Stimulated activated CD4-positive, alpha-beta T cell treated with anti-CD3 and anti-CD28 coated beads, Interleukin-1b, Interleukin-23, amount 100 ng/mL, for 1 hour (primary cell): ENCODE measurements at regions not wholly inside any gene's neighbourhood (a gene's known extent, or its start where the extent isn't known, plus 50 kb on each side); places are given as distances from the start of the nearest gene placed in this dataset.

Source experiments
- DNase-seq, 2 donors: peaks; one replicate each; pipeline ENCODE4 v3.0.0-alpha.2; 2020; ENCODE audit warnings: low read depth in 2 of 2

DNA sequence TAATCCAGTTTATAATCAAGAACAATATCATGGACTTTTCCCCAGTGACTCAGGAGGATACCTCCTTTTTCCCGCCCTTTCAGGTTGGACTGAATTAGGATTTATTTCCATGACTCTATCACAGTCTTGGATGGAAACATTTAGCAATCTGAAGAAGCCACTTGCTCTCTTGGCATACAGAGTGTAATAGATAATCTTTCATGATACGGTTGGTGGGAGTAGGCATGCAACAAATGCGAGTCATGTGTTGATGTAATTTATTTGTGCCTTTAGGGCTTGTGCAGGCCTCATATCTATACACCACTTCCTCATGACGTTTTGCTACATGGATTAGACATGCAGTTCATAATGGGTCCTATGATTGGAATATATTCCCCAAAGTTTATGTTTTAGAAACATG lies 54.2 kb upstream of the MCTP2 start:
- DNase-seq: no peak

DNA sequence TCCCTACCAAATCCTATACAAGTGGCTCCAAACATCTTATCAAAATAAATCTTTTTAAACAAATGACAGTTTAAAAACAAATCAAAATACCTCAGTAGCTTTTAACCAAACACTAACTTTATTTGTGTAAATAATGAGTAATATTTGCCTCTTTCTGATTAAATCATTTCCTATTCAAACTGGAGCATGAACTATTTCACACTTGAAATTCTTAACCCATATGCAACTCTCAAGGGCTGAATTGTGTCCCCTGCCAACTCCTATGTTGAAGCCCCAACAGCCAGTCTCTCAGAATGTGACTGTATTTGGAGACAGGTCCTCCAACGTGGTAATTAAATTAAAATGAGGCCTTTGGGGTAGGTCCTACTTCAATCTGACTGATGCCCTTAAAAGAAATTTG lies 55.9 kb upstream of the MCTP2 start:
- no peak for DNase-seq

DNA sequence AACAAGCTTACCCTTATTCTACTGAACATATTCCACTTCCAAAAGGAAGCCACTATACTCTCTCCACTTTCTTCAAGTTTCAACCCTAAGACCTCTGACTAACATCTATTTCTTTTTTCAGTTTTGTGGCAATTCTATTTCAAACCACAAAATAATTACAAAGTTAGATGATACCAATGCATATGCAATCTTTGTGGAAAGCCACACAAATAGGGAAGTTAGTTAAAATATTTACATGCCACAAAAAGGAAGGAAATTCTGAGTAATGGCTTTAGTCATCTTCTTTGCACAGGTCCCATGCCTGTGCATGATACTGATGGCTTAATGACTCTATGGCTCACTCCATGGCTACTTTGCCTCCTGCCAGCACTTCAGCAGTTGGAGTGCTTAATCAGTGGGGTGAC lies 57.0 kb upstream of the MCTP2 start:
- no peak for DNase-seq

DNA sequence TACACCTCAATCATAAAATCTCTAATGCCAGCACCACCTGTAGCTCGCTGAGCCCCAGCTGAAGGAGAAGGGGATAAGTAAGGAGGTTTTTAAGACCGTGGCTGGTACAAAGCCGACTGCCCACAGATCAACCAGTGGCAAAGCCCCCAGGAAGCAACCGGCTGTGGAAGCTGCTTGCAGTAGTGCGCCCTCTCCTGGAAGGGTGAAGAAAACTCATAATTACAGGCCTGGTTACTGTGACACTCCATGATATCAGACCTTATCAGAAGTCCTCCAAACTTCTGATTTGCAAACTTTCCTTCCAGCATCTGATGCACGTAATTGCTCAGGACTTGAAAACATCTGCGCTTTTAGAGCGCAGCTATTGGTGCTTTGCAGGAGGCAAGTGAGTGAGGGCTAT lies 63.1 kb upstream of the MCTP2 start:
- DNase-seq: no peak

DNA sequence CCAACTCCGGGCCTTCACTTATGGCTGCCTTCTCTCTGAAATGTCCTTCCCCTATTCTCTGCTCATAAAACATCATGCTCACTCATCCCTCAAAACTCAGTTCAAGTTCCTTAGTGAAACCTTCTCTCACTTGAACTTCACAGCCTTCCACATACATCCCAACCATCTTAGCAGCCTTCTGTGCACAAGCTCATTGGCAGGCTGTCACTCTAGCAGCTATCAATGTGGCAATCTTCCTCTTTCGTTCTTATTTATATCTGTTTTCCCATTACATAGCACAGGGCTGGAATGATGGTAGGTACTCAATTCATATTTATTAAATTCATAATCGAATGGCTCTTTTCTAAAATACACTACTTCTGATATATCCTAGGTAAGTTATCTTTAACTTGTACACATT lies 66.4 kb upstream of the MCTP2 start:
- no peak for DNase-seq

DNA sequence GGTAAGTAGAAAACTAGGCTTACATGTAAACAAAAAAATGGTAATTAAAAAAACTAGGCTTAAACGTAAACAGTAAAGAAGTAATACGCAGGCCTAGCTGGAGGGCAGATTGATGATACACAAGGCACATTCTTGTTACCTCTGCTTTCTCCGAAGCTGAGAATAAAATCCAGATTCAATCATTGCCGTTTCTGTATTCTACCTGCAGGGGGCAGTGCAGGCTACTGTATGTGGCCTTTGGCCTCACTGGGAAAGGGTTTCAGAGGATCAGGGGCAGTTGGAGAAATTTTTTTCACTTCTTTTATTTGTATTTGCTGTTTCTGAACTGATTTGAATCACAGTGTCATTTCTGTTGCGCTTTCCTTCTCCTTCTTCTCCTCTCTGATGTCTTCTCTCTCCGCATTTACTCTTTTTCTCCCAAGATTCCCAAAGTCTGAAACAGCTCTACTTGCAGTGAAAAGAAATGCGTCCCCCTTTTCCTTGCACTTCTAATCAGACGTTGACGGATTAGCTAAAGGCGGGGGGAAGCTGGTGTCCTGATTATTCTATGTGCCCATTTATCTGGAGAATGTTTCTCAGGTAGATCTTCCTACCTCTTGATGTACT lies 67.1 kb upstream of the MCTP2 start:
- DNase-seq: peak; percentile 6 to 23

DNA sequence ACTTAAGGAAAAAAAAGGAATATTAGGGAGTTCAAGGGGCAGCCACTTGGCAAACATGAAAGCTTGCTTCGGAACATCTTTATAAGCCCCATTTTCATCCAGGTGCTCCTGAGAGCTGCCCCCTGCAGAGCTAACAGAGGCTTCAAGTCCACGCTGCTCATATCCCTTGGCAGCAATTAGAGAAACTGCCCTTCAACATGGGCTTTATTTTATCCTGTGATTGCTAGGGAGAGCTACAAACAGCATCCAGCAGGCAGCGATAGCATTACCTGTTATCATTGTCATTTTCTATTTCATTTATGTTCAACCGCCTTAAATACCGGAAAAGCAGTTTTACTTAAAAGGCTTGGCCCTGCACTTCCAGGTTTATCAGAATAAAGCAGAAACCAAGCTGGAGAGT lies 68.4 kb upstream of the MCTP2 start:
- DNase-seq: no peak

DNA sequence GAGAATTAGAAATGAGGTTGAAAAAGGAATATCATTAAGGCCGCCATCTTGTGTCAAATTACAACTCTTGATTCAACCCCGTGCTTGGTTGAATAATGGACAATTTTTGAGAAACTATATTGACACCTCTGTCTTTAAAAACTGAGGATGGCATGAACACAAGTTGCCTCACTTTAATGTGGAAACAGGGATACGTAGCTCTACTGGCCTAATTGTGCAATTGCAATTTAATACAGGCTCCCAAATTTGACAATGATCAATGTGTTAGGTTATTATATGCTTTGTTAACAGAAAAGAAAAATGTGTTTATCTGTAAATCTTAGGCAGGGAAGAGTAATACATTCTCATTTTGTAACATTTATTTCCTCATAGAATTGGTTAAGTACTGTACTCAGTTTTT lies 77.1 kb upstream of the MCTP2 start:
- no peak for DNase-seq

DNA sequence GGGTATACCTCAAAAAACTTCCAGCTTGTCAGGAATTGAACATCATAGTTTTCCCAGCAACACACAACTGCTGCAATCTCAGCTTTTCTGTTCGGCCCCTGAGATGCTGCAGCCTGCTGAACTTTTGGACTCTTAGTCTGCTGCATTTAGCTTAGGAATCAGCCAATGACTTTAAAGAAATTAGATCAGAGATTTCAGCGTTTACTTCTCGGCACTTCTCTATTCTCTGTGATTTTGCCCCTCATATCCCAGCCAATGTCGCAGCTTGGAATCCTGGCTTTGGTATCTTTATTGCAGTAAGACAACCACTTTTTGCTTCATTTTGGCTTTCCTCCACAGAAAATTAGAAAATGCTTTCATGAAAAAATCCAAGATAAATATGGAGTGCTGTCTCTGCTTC lies 86.3 kb upstream of the MCTP2 start:
- no peak for DNase-seq

DNA sequence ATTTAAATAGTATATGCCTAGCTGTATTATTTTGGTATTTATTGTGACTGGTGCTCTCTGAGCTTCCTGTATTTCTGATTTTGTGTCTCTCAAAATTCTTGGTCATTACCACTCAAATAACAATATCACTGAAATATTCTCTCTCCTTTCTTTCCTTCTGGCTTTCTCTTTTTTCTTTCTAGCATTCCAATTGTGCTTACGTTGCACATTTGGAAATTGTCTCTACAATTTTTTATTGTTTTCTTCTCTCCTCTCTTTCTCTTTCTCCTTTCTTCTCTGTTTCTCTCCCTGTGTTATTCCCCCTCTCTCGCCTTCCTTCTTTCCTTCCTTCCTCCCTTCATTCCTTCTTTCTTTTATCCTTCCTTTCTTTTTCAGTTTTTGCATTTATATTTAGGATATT lies 89.6 kb upstream of the MCTP2 start:
- DNase-seq: no peak

DNA sequence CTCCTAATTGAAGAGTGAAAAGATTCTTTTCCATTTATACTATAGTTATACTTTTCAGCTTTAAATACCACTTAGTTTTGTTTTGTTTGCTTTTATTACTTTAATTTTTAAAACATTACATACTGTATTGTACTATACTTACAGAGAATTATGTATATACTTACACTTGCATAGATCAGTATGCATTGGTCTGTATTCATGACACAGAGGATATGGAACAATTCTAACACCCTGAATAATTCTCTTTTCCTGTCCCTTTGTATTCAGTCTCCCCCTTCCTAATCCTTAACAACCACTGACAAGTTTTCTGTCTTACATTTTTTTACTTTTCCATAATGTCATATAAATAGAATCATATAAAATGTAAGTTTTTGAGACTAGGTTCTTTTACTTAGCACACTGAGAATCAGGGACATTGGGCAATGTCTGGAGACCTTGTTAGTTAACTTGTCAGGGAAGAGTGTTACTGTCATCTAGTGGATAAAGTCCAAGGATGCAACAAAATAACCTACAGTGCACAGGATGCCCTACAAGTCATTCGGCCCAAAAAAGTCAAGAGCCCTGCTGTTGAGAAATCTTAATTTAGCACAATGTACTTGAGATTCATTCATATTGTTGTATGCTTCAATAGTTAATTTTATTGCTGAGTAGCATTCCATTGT lies 95.7 kb upstream of the MCTP2 start:
- no peak for DNase-seq

DNA sequence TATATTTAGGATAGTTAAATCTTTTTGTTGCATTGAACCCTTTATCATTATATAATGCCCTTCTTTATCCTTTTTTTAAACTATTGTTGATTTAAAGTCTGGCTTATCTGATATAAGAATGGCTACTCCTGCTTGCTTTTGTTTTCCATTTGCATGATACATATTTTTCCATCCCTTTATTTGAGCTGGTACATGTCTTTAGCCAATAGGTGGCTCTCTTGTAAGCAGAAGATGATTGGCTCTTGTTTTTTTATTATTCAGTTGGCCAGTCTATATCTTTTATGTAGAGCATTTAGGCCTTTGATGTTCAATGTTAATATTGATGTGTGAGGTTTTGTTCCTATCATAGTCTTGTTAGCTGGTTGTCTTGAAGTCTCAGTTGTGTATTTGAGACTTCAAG lies 99.5 kb upstream of the MCTP2 start:
- no peak for DNase-seq

DNA sequence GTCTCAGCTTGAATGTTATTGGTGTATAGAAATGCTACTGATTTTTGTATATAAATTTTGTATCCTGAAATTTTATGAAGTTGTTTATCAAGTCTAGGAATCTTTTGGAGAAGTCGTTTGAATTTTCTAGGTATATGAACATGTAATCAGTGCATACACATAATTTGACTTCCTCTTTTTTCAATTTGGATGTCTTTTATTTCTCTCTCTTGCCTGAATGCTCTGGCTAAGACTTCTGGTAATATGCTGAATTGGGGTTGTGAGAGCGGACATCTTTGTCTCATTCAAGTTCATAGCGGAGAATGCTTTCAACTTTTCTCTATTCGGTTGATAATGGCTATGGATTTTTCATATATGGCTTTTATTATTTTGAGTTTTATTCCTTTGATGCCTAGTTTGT lies 100.9 kb upstream of the MCTP2 start:
- no peak for DNase-seq

DNA sequence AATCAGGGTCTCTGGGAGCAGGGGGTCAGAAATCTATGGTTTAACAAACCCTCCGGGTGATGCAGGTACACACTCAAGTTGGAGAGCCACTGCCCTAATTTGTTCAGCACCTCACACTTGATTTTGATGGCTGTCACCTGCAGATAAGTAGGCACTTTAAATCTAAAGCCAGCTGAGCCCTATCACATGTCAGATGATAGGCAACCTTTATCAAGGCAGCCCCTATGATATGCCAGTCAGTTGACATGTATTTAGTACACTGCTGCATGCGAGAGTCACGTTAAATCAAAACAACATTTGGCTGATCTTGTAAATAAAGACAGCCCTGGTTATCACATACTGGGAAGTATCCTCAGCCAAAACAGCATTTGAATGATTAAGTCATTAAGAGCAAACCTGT lies 104.4 kb upstream of the MCTP2 start:
- no peak for DNase-seq

DNA sequence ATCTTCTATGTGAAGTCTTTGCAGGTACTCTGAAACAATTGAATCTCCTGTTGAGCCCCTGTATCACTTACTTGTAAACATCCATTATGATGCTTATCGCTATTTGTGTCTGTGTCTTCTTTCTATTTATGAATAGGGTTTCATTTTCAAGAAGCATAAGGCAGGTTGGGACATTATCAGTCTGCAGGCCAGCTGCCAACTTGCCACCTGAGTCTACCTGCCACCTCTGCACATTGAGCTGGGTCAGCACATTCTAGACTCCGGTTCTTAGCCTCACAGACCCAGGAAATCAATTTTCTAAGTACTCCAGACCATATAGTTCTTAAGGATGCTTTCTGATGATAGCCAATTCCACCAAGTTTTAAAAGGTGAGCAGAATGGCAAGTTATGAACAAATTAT lies 105.7 kb upstream of the MCTP2 start:
- no peak for DNase-seq

DNA sequence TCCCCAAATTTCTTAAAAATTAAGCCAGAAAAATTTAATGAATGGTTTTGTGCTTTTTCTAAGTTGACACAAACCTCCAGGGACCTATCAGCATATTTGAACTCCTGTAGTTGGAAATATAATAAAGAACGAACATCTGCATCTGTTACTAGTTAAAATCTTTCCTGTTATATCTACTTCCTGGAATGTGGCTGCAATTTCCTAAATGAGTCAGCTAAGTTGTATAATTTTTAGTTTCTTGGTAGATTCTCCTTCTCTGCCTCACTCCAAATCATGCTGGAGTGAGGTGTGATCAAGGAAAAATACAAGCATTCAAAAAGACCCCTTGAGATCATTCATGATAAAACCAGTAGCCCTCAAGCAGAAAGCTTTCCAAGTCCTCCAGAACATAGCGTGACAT lies 106.2 kb upstream of the MCTP2 start:
- no peak for DNase-seq

DNA sequence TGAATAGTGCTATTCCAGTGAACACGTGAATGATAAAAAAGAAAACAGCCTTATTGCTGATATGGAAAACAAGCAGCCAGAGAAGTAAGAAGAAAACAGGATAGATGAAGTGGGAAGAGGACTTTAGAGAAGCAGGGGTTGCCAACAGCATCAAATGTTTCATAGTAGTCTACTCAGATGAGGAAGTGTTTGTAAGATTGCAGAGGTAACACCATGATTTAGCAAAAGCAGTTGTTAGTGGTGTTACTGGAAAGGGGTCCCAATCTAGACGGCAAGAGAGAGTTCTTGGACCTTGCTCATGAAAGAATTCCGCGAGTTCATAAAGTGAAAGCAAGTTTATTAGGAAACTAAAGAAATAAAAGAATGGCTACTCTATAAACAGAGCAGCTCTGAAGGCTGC lies 108.8 kb upstream of the MCTP2 start:
- DNase-seq: no peak

DNA sequence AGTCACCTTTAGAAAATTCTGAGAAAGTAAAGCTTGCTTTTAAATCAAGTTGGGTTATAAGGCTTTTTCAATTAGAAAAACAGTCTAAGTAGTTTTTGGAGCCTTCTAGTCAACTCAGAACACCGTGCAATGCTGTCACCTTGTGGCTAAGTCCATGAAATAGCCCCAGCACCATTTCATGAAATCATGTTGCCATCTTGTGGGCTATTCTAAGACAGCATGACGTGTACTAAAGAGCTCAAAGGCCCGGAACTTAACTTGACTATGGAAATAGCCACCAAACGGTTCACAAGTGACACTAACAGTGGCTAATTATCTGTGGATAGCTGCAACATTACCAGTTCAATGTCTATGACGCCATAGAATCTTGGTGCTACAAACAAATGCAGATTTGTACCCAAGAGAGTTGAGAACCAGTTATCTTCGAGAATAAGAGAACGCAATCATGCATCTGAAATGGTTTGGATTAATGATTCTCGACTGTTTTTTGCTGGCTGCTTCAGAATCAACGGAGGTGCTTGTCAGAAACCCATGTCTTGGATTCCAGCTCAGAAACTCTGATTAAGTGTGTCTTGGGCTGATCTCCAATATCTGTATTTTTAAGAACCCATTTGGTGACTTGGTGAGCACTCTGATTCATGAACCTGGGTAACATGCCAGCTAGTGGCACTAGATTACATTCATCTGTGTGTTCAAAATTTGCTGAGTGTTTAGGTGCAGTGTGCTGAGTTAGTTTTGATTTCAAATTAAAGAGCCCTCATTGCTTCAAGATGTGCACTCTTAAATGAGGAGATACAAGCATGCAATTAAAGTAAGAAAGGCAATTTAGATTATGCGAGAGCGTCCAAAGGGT lies 111.2 kb upstream of the MCTP2 start:
- no peak for DNase-seq

DNA sequence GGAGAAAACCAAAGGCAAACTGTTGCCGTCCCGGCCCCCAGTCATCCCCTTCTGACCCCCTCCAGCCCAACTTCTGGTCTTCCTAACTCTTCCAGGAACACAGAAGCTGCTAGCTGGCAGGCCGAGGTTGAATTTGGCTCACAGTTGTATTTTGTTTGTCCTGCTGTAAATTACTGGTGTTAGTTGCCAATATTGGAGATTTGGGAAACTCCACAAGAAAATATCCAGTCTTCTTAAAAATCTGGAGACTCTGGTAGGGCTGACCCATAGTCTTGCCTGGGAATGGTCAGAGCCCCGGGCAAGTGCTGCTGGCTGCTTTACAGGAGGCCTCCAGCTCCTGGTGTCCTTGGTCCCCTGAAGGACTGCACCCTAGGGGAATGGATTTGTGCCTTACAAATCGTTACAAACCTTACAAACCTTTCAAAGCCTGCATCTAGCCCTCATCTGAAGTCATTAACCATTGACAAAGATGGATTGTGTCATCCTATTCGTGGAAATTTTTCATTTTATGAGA lies 112.0 kb upstream of the MCTP2 start:
- DNase-seq: no peak

DNA sequence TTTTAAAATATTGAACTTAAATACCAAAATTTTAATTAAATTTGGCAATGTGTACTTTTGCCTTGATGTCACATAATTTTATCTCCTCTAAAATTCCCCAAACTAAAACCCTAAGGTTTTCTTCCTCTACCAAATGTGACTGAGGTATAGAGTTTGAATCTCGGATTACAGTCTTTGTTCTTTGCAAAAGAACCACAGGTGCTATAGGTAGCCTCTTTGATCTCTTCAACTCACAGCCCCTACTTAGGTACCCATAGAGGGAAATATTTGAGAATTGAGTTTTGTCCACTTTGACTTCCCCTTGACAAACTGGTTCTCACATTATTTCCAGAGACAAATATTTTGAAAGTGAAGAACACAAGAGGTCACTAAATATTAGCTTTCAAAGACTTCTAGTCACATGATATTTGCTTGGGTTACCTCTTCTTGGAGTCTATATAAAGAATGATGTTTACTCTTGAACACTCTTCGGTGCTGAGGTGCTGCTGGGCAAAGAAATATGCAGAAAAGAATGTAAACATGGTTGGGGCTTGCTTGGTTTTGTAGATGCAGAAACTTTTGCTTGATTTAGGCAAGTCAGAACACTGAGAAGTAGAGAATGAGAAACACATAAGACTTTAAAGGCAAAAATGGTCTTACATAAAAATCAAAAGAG lies 120.8 kb upstream of the MCTP2 start:
- no peak for DNase-seq

DNA sequence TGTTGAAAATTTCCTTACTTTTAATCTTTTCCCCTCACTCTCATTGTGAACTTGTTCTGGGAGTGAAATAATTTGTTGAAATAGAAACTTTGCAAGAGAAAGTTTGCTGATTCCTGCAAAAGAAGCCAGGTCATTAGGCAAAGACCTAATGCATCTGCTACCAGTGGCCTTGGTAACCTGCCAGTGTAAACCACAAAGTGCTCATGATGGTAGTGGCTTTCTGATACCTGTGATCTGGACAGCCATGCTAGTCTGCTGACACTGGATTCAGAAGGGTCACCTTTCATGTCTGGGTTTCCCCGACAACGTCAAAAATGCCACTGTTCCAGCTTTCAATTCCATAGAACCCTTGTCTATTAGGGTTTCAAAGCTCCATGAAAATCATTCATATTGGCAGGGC lies 123.7 kb upstream of the MCTP2 start:
- no peak for DNase-seq

DNA sequence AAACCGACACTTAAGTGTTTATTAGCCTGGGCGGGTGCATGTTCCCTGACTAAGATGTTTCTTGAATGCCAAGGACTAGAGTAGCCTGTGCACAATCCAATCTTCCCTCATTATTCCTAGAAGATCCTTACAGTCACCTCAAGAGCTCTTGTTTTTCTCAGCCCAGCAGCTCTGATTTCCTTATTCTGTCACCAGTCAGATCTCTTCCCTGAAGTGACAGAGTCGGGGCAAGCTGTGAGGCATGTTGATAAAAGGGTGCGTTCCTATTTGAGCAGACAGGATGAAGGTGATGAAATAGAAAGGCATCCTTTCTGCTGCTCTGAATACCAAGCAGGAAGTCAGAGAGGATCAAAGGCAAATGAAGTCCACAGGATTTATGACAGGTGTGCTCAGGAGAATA lies 125.6 kb upstream of the MCTP2 start:
- DNase-seq: no peak

DNA sequence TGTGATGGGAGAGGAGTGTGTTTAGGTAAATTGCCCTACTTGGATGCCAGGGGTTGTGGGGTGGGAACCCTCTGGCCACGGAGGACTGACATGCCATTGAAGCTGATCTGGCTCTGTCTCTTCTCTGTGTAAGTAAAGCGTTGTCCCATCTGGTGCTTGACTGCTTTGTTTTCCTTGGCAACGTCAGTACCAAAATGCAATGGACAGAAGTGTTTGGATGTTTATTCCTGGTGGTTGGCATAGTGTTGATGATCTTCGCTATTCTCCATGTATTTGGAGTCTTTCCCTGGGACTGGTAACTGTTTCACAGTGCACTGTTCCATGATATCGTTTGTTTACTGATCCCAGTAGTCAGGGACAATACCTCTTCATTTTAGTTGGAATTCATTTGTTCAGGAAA lies 130.5 kb upstream of the MCTP2 start:
- no peak for DNase-seq
